Mammary epithelial cell (primary cell): ENCODE measurements at regions not wholly inside any gene's neighbourhood (a gene's known extent, or its start where the extent isn't known, plus 50 kb on each side); places are given as distances from the start of the nearest gene placed in this dataset.

Experiments used
- EZH2 ChIP-seq: IDR thresholded peaks from 2 replicates; pipeline ENCODE4 v1.6.1; 2012; ENCODE audit warnings: low read length, inconsistent platforms, borderline replicate concordance
- TF ChIP-seq, protein P1 (sequence below), 2 donors: IDR thresholded peaks in 1 of 2; conservative IDR thresholded peaks in 1 of 2; 2 replicates each; pipeline ENCODE4 v1.5.1; 2011 to 2012; ENCODE audit warnings: inconsistent platforms in 2 of 2, low read length in 2 of 2, mild to moderate bottlenecking in 2 of 2, control low read depth in 1 of 2, low read depth in 1 of 2; ENCODE audit not compliant: insufficient read depth in 1 of 2; ENCODE audit errors: extremely low read depth in 1 of 2

- TF ChIP-seq, protein P1, sequence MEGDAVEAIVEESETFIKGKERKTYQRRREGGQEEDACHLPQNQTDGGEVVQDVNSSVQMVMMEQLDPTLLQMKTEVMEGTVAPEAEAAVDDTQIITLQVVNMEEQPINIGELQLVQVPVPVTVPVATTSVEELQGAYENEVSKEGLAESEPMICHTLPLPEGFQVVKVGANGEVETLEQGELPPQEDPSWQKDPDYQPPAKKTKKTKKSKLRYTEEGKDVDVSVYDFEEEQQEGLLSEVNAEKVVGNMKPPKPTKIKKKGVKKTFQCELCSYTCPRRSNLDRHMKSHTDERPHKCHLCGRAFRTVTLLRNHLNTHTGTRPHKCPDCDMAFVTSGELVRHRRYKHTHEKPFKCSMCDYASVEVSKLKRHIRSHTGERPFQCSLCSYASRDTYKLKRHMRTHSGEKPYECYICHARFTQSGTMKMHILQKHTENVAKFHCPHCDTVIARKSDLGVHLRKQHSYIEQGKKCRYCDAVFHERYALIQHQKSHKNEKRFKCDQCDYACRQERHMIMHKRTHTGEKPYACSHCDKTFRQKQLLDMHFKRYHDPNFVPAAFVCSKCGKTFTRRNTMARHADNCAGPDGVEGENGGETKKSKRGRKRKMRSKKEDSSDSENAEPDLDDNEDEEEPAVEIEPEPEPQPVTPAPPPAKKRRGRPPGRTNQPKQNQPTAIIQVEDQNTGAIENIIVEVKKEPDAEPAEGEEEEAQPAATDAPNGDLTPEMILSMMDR (conservative IDR thresholded peaks at IDR 0.05 in 1 of 2, IDR thresholded peaks at IDR 0.05 in 1 of 2; ENCODE audit: extremely low read depth in 1 of 2, insufficient read depth in 1 of 2, low read depth in 1 of 2, low read length in 2 of 2): no peak
- no peak for TF ChIP-seq EZH2
Observed at GRCh38 chr13:88483202-88483601, 812.0 kb downstream of the SLITRK5 start.
